HCT116 (cell line): ENCODE measurements at regions not wholly inside any gene's neighbourhood (a gene's known extent, or its start where the extent isn't known, plus 50 kb on each side); places are given as distances from the start of the nearest gene placed in this dataset.

Experiments
- CBX3 ChIP-seq: IDR thresholded peaks from 2 replicates; pipeline ENCODE4 v1.6.1; 2012; ENCODE audit warnings: low read depth
- CEBPB ChIP-seq: IDR thresholded peaks from 2 replicates; pipeline ENCODE4 v1.6.1; 2012; ENCODE audit warnings: low read depth
- CTCF ChIP-seq, 3 experiments: fragments of 200-600 bp in 1 of 3; sonication (generic) in 1 of 3; IDR thresholded peaks in 2 of 3; conservative IDR thresholded peaks in 1 of 3; 2 replicates each; pipeline ENCODE4 v1.5.1; 2012 to 2017; ENCODE audit warnings: low read depth in 2 of 3, low read length in 2 of 3, antibody characterized with exemption in 1 of 3, borderline replicate concordance in 1 of 3, control low read depth in 1 of 3, mild to moderate bottlenecking in 1 of 3, mixed read lengths in 1 of 3, mixed run types in 1 of 3, moderate library complexity in 1 of 3; ENCODE audit not compliant: insufficient read depth in 1 of 3
- ELF1 ChIP-seq: IDR thresholded peaks from 2 replicates; pipeline ENCODE4 v1.6.1; 2012; ENCODE audit warnings: low read depth, borderline replicate concordance
- EZH2 ChIP-seq: fragments of 200-600 bp; sonication (generic); IDR thresholded peaks from 2 replicates; pipeline ENCODE4 v1.6.1; 2017; ENCODE audit warnings: antibody characterized with exemption, mixed run types
- POLR2AphosphoS5 ChIP-seq: IDR thresholded peaks from 2 replicates; pipeline ENCODE4 v1.6.1; 2011; ENCODE audit warnings: mild to moderate bottlenecking, low read depth, low read length, moderate library complexity
- TCF7L2 ChIP-seq: IDR thresholded peaks from 2 replicates; pipeline ENCODE4 v1.7.0; 2011; ENCODE audit warnings: borderline replicate concordance, inconsistent platforms; ENCODE audit not compliant: insufficient read depth, insufficient read length; ENCODE audit errors: extremely low read depth
- TF ChIP-seq, protein P1 (sequence below): IDR thresholded peaks from 2 replicates; pipeline ENCODE4 v1.6.1; 2012

GRCh38 chr18:4908328-4908727 lies 288.7 kb downstream of the AKAIN1 start:
- no peak for TF ChIP-seq CTCF (IDR thresholded peaks at IDR 0.05 in 2 of 3, conservative IDR thresholded peaks at IDR 0.05 in 1 of 3; ENCODE audit: borderline replicate concordance in 1 of 3, insufficient read depth in 1 of 3, low read depth in 2 of 3, low read length in 2 of 3)
- no peak for TF ChIP-seq CEBPB
- no peak for TF ChIP-seq TCF7L2
- TF ChIP-seq POLR2AphosphoS5: no peak
- TF ChIP-seq EZH2: no peak
- TF ChIP-seq, protein P1, sequence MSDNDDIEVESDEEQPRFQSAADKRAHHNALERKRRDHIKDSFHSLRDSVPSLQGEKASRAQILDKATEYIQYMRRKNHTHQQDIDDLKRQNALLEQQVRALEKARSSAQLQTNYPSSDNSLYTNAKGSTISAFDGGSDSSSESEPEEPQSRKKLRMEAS: no peak
- no peak for TF ChIP-seq CBX3
- no peak for TF ChIP-seq ELF1
